Suprapubic skin (tissue), 4 donors: ENCODE measurements at regions not wholly inside any gene's neighbourhood (a gene's known extent, or its start where the extent isn't known, plus 50 kb on each side); places are given as distances from the start of the nearest gene placed in this dataset.

Source experiments
- CTCF ChIP-seq, 2 donors: fragments of 200-600 bp in 1 of 2; fragments of 450-650 bp in 1 of 2; sonication (generic) in 1 of 2; IDR thresholded peaks; one replicate each; pipeline ENCODE4 v1.5.1; 2016 to 2019; ENCODE audit warnings: antibody characterized with exemption in 2 of 2, mild to moderate bottlenecking in 1 of 2, moderate library complexity in 1 of 2
- EP300 ChIP-seq: sonication (generic); formaldehyde crosslinking; IDR thresholded peaks from one replicate; pipeline ENCODE4 v1.6.1; 2017; ENCODE audit warnings: antibody characterized with exemption
- POLR2A ChIP-seq, 2 donors: fragments of 450-650 bp; IDR thresholded peaks; one replicate each; pipeline ENCODE4 v1.6.1; 2017; ENCODE audit warnings: antibody characterized with exemption in 2 of 2, mild to moderate bottlenecking in 2 of 2, moderate library complexity in 2 of 2
- POLR2AphosphoS5 ChIP-seq, 3 donors: sonication (generic); formaldehyde crosslinking; IDR thresholded peaks; one replicate each; pipeline ENCODE4 v1.6.1; 2017; ENCODE audit warnings: antibody characterized with exemption in 3 of 3

- TF ChIP-seq CTCF (IDR thresholded peaks at IDR 0.05), result no peak
- TF ChIP-seq POLR2AphosphoS5 (IDR thresholded peaks at IDR 0.05), result no peak
- TF ChIP-seq EP300, result no peak
- no peak for TF ChIP-seq POLR2A (IDR thresholded peaks at IDR 0.05)
Measured at GRCh38 chr18:7393080-7393479, 162.2 kb downstream of the LRRC30 start.
